Stimulated activated naive CD8-positive, alpha-beta T cell treated with anti-CD3 and anti-CD28 coated beads, Interleukin-15, amount 100 ng/mL, for 72 hours (primary cell): ENCODE measurements at regions not wholly inside any gene's neighbourhood (a gene's known extent, or its start where the extent isn't known, plus 50 kb on each side); places are given as distances from the start of the nearest gene placed in this dataset.
A peak's percentile ranks its signal among the peaks of the same experiment; 100 is the strongest.
"Not testable (repeated sequence)": the region's sequence is repeated elsewhere in the genome, so short reads cannot be mapped to it uniquely, and the experiment has no call there.

ENCODE experiments used
- ATAC-seq: fragments of 150-1000 bp; cut with Tn5 transposase; 2 replicates; pipeline ENCODE4 v1.10.0; 2021; ENCODE audit warnings: mild to moderate bottlenecking, moderate library complexity
- DNase-seq, 2 donors: peaks; one replicate each; pipeline ENCODE4 v3.0.0; 2021 to 2022
- H3K27ac Mint-ChIP-seq, 2 donors: one replicate each; pipeline ENCODE4 v1.8.0; 2022; ENCODE audit warnings: mild to moderate bottlenecking in 2 of 2, mixed read lengths in 2 of 2, moderate library complexity in 2 of 2
- H3K27me3 Mint-ChIP-seq: one replicate; pipeline ENCODE4 v1.8.0; 2022; ENCODE audit warnings: mixed read lengths
- H3K4me1 Mint-ChIP-seq: one replicate; pipeline ENCODE4 v1.8.0; 2022; ENCODE audit warnings: mild to moderate bottlenecking, mixed read lengths
- H3K4me3 Mint-ChIP-seq, 2 donors: one replicate each; pipeline ENCODE4 v1.8.0; 2022; ENCODE audit warnings: mild to moderate bottlenecking in 2 of 2, mixed read lengths in 2 of 2, moderate library complexity in 1 of 2
- H3K9me3 Mint-ChIP-seq, 2 donors: one replicate each; pipeline ENCODE4 v1.8.0; 2022; ENCODE audit warnings: mixed read lengths in 2 of 2

GRCh38 chr2:180597179-180597578 is 383.2 kb upstream of the UBE2E3 start:
- Mint-ChIP-seq H3K27ac (no peak overlapping the region), H3K27me3 (no peaks in the 10 kb centered on the region), H3K4me3 (no peak overlapping the region), H3K9me3 (peaks cover 0 to 12% of the 10 kb centered on the region in 2 donors), H3K4me1 (no peaks in the 10 kb centered on the region)
- DNase-seq (no peak), ATAC-seq (no peak)

GRCh38 chr2:180596453-180596852 is 384.0 kb upstream of the UBE2E3 start:
- H3K4me3 Mint-ChIP-seq, result no peak overlapping the region
- no peaks in the 10 kb centered on the region for H3K27me3 Mint-ChIP-seq
- H3K4me1 Mint-ChIP-seq, result peaks cover 1% of the 10 kb centered on the region
- H3K27ac Mint-ChIP-seq, result no peak overlapping the region
- ATAC-seq, result no peak
- H3K9me3 Mint-ChIP-seq, result peaks cover 0 to 12% of the 10 kb centered on the region in 2 donors
- no peak for DNase-seq

GRCh38 chr2:180591947-180592346 is 388.5 kb upstream of the UBE2E3 start:
- DNase-seq (no peak), ATAC-seq (no peak)
- Mint-ChIP-seq H3K9me3 (peaks cover 7 to 40% of the 10 kb centered on the region in 2 donors), H3K27me3 (no peaks in the 10 kb centered on the region), H3K4me1 (peaks cover 9% of the 10 kb centered on the region), H3K27ac (no peak overlapping the region), H3K4me3 (no peak overlapping the region)

- Mint-ChIP-seq H3K9me3 (peaks cover 7 to 39% of the 10 kb centered on the region in 2 donors), H3K27ac (peak overlapping the region in 1 of 2 donors; percentile 55)
- H3K4me1 Mint-ChIP-seq, ATAC-seq, H3K4me3 Mint-ChIP-seq, H3K27me3 Mint-ChIP-seq, DNase-seq: not testable (repeated sequence)
These were observed 389.2 kb upstream of the UBE2E3 start for GRCh38 chr2:180591093-180591781.

- no peak overlapping the region for H3K27ac Mint-ChIP-seq
- ATAC-seq, result peak; percentile 23
- H3K27me3 Mint-ChIP-seq, result no peaks in the 10 kb centered on the region
These were observed 396.8 kb upstream of the UBE2E3 start for GRCh38 chr2:180583441-180584140.

GRCh38 chr2:180579388-180579787 is 401.0 kb upstream of the UBE2E3 start:
- H3K4me1 Mint-ChIP-seq, result no peaks in the 10 kb centered on the region
- H3K4me3 Mint-ChIP-seq, result no peak overlapping the region
- H3K9me3 Mint-ChIP-seq, result no peaks in the 10 kb centered on the region
- no peak overlapping the region for H3K27ac Mint-ChIP-seq
- no peak for DNase-seq
- ATAC-seq, result no peak
- H3K27me3 Mint-ChIP-seq, result no peaks in the 10 kb centered on the region

More at GRCh38 chr2:180583441-180584140, 396.8 kb upstream of the UBE2E3 start:
- DNase-seq, result no peak
- Mint-ChIP-seq H3K9me3 (peaks cover 0 to 11% of the 10 kb centered on the region in 2 donors), H3K4me1 (no peaks in the 10 kb centered on the region), H3K4me3 (no peak overlapping the region)

- ATAC-seq, result no peak
- no peaks in the 10 kb centered on the region for H3K9me3 Mint-ChIP-seq
- no peaks in the 10 kb centered on the region for H3K4me1 Mint-ChIP-seq
- H3K27me3 Mint-ChIP-seq, result no peaks in the 10 kb centered on the region
- no peak overlapping the region for H3K27ac Mint-ChIP-seq
- no peak overlapping the region for H3K4me3 Mint-ChIP-seq
- no peak for DNase-seq
These were observed 402.0 kb upstream of the UBE2E3 start for GRCh38 chr2:180578441-180578840.

- ATAC-seq, result no peak
- Mint-ChIP-seq H3K27ac (no peak overlapping the region), H3K9me3 (no peaks in the 10 kb centered on the region), H3K4me1 (no peaks in the 10 kb centered on the region), H3K4me3 (no peak overlapping the region), H3K27me3 (no peaks in the 10 kb centered on the region)
- no peak for DNase-seq
These were observed 402.8 kb upstream of the UBE2E3 start for GRCh38 chr2:180577567-180577966.

GRCh38 chr2:180573951-180574350 is 406.5 kb upstream of the UBE2E3 start:
- Mint-ChIP-seq H3K27ac (no peak overlapping the region), H3K4me1 (no peaks in the 10 kb centered on the region), H3K27me3 (no peaks in the 10 kb centered on the region), H3K4me3 (no peak overlapping the region), H3K9me3 (no peaks in the 10 kb centered on the region)
- no peak for DNase-seq
- ATAC-seq, result no peak

GRCh38 chr2:180572346-180572745 is 408.1 kb upstream of the UBE2E3 start:
- DNase-seq (no peak), ATAC-seq (no peak)
- Mint-ChIP-seq H3K4me3 (no peak overlapping the region), H3K9me3 (no peaks in the 10 kb centered on the region), H3K27ac (peak overlapping the region in 1 of 2 donors; percentile 67), H3K27me3 (no peaks in the 10 kb centered on the region), H3K4me1 (no peaks in the 10 kb centered on the region)

GRCh38 chr2:180571559-180571958 is 408.8 kb upstream of the UBE2E3 start:
- H3K27ac Mint-ChIP-seq, result no peak overlapping the region
- H3K9me3 Mint-ChIP-seq, result no peaks in the 10 kb centered on the region
- no peak overlapping the region for H3K4me3 Mint-ChIP-seq
- no peaks in the 10 kb centered on the region for H3K27me3 Mint-ChIP-seq
- DNase-seq, result no peak
- no peaks in the 10 kb centered on the region for H3K4me1 Mint-ChIP-seq
- no peak for ATAC-seq

- ATAC-seq (no peak), DNase-seq (no peak)
- Mint-ChIP-seq H3K4me3 (no peak overlapping the region), H3K27ac (no peak overlapping the region), H3K4me1 (no peaks in the 10 kb centered on the region), H3K9me3 (no peaks in the 10 kb centered on the region), H3K27me3 (no peaks in the 10 kb centered on the region)
These were observed 409.5 kb upstream of the UBE2E3 start for GRCh38 chr2:180570864-180571263.

GRCh38 chr2:180564051-180564450 is 416.4 kb upstream of the UBE2E3 start:
- DNase-seq (no peak), ATAC-seq (no peak)
- Mint-ChIP-seq H3K27me3 (no peaks in the 10 kb centered on the region), H3K9me3 (no peaks in the 10 kb centered on the region), H3K27ac (no peak overlapping the region), H3K4me1 (no peaks in the 10 kb centered on the region), H3K4me3 (no peak overlapping the region)

- ATAC-seq, result no peak
- H3K27ac Mint-ChIP-seq, result no peak overlapping the region
These were observed 418.0 kb upstream of the UBE2E3 start for GRCh38 chr2:180562378-180562777.

GRCh38 chr2:180559771-180560170 is 420.6 kb upstream of the UBE2E3 start:
- Mint-ChIP-seq H3K4me1 (no peaks in the 10 kb centered on the region), H3K9me3 (peaks cover 6 to 9% of the 10 kb centered on the region in 2 donors), H3K27me3 (no peaks in the 10 kb centered on the region), H3K27ac (no peak overlapping the region), H3K4me3 (no peak overlapping the region)
- DNase-seq (no peak), ATAC-seq (no peak)

More at GRCh38 chr2:180562378-180562777, 418.0 kb upstream of the UBE2E3 start:
- no peak for DNase-seq
- no peak overlapping the region for H3K4me3 Mint-ChIP-seq
- no peaks in the 10 kb centered on the region for H3K27me3 Mint-ChIP-seq
- no peaks in the 10 kb centered on the region for H3K9me3 Mint-ChIP-seq
- no peaks in the 10 kb centered on the region for H3K4me1 Mint-ChIP-seq

GRCh38 chr2:180559038-180559437 is 421.4 kb upstream of the UBE2E3 start:
- no peak for DNase-seq
- ATAC-seq, result no peak
- H3K27me3 Mint-ChIP-seq, result no peaks in the 10 kb centered on the region
- H3K4me1 Mint-ChIP-seq, result no peaks in the 10 kb centered on the region
- H3K27ac Mint-ChIP-seq, result no peak overlapping the region
- no peak overlapping the region for H3K4me3 Mint-ChIP-seq
- H3K9me3 Mint-ChIP-seq, result peaks cover 6 to 9% of the 10 kb centered on the region in 2 donors
